K562 (cell line): ENCODE measurements at regions not wholly inside any gene's neighbourhood (a gene's known extent, or its start where the extent isn't known, plus 50 kb on each side); places are given as distances from the start of the nearest gene placed in this dataset.

Experiments
- ATAC-seq: fragments of 200-7000 bp; cut with Tn5 transposase; 3 replicates; pipeline ENCODE4 v1.9.1; 2020; ENCODE audit warnings: moderate library complexity
- BruUV-seq: library from RNA; stranded (reverse); fragments of 400-500 nt; replicated peaks from 2 replicates; lab custom pipeline; 2021; lab: Mats Ljungman, UMichigan
- CTCF ChIA-PET: fragments of 300-600 bp; formaldehyde crosslinking; extraction: SDS; loops from one replicate; lab custom pipeline; 2021; ENCODE audit warnings: low intra/inter-chr PET ratio; lab: Yijun Ruan, JAX
- POLR2A ChIA-PET: fragments of 300-600, 350-650 bp; sonication (Branson Sonifier 250); formaldehyde crosslinking; extraction: SDS; loops from one replicate; lab custom pipeline; 2021; ENCODE audit warnings: antibody characterized with exemption, inconsistent platforms; lab: Yijun Ruan, JAX
- DNase-seq, 4 experiments: peaks; one replicate each; pipeline versions ENCODE4 v3.0.0 to v3.0.0-alpha.2; 2011 to 2018; ENCODE audit warnings: low spot score in 3 of 4, mixed read lengths in 3 of 4; ENCODE audit errors: extremely low read depth in 1 of 4
- FAIRE-seq: peaks from 2 replicates; lab custom pipeline; 2011; peaks lifted over from hg19 to GRCh38; lab: Jason Lieb, UNC
- H2AFZ ChIP-seq: 2 replicates; pipeline ENCODE4 v1.6.0; 2011; ENCODE audit warnings: low read depth, low read length, control low read depth, inconsistent platforms
- H3K27ac ChIP-seq: fragments of 200-600 bp; 3 replicates; pipeline ENCODE4 v1.8.0; 2011; ENCODE audit warnings: low read depth, mild to moderate bottlenecking, control low read depth, inconsistent platforms, low read length, moderate library complexity, mixed read lengths; ENCODE audit errors: extremely low read depth
- H3K27me3 ChIP-seq, 2 experiments: fragments of 300-600 bp in 1 of 2; 2 replicates in 1 of 2; 3 replicates in 1 of 2; pipeline versions ENCODE4 v1.6.0 to v1.8.0; 2011; ENCODE audit warnings: inconsistent platforms in 2 of 2, low read length in 2 of 2, mild to moderate bottlenecking in 1 of 2, mixed read lengths in 1 of 2, moderate library complexity in 1 of 2; ENCODE audit not compliant: control insufficient read depth in 2 of 2, insufficient read depth in 2 of 2
- H3K36me3 ChIP-seq: fragments of 300-600 bp; 3 replicates; pipeline ENCODE4 v1.8.0; 2011; ENCODE audit warnings: mild to moderate bottlenecking, low read length, inconsistent platforms; ENCODE audit not compliant: control insufficient read depth, insufficient read depth
- H3K4me1 ChIP-seq, 2 experiments: fragments of 200-600 bp in 1 of 2; replicated peaks in 1 of 2; 2 replicates in 1 of 2; 3 replicates in 1 of 2; pipeline versions ENCODE4 v1.5.1 to v1.8.0; 2011; ENCODE audit warnings: inconsistent platforms in 2 of 2, low read length in 2 of 2, mild to moderate bottlenecking in 1 of 2, mixed read lengths in 1 of 2, moderate library complexity in 1 of 2; ENCODE audit not compliant: control insufficient read depth in 2 of 2, insufficient read depth in 2 of 2
- H3K4me2 ChIP-seq: 2 replicates; pipeline ENCODE4 v1.6.1; 2011; ENCODE audit warnings: low read length, control low read depth, inconsistent platforms, mixed read lengths; ENCODE audit not compliant: insufficient read depth
- H3K4me3 ChIP-seq: fragments of 200-600 bp; sonication (generic), shearing (Covaris generic); 2 replicates; pipeline ENCODE4 v1.5.1; 2016; ENCODE audit warnings: control low read depth, inconsistent platforms
- H3K79me2 ChIP-seq: fragments of 200-600 bp; 3 replicates; pipeline ENCODE4 v1.8.0; 2011; ENCODE audit warnings: low read length, inconsistent platforms; ENCODE audit not compliant: control insufficient read depth, insufficient read depth
- H3K9ac ChIP-seq, 2 experiments: 2 replicates each; pipeline versions ENCODE4 v1.6.0 to v1.6.1; 2011; ENCODE audit warnings: low read depth in 2 of 2, low read length in 2 of 2, control low read depth in 1 of 2, inconsistent platforms in 1 of 2, mild to moderate bottlenecking in 1 of 2, mixed read lengths in 1 of 2; ENCODE audit not compliant: insufficient read depth in 1 of 2
- H3K9me1 ChIP-seq: one replicate; pipeline ENCODE4 v1.6.0; 2011; ENCODE audit warnings: inconsistent platforms, mild to moderate bottlenecking, low read length, moderate library complexity; ENCODE audit not compliant: control insufficient read depth, insufficient read depth
- H3K9me3 ChIP-seq: replicated peaks from 2 replicates; pipeline ENCODE4 v1.5.1; 2011; ENCODE audit warnings: low read depth, low read length, inconsistent platforms; ENCODE audit not compliant: control insufficient read depth, insufficient read depth
- H4K20me1 ChIP-seq: replicated peaks from 2 replicates; pipeline ENCODE4 v1.6.1; 2011; ENCODE audit warnings: low read length, inconsistent platforms, mixed read lengths; ENCODE audit not compliant: control insufficient read depth, insufficient read depth
- BRD9 ChIP-seq: fragments of 450-650 bp; IDR thresholded peaks from 2 replicates; pipeline ENCODE4 v1.6.1; 2018; ENCODE audit warnings: low read depth; ENCODE audit not compliant: partially characterized antibody
- CEBPB ChIP-seq: fragments of 450-650 bp; IDR thresholded peaks from 2 replicates; pipeline ENCODE4 v1.6.1; 2016; ENCODE audit warnings: missing genetic modification characterization, missing compliant biosample characterization
- GTF2F1 ChIP-seq: IDR thresholded peaks from 2 replicates; pipeline ENCODE4 v1.6.1; 2011; ENCODE audit warnings: low read depth, low read length, improper control_type of control experiment
- KLF1 ChIP-seq: fragments of 450-650 bp; IDR thresholded peaks from 2 replicates; pipeline ENCODE4 v1.6.1; 2016; ENCODE audit warnings: missing genetic modification characterization, missing compliant biosample characterization
- MTA3 ChIP-seq: fragments of 450-650 bp; formaldehyde crosslinking; IDR thresholded peaks from 2 replicates; pipeline ENCODE4 v1.6.1; 2017; ENCODE audit warnings: mild to moderate bottlenecking, borderline replicate concordance
- MYC ChIP-seq, 2 experiments: fragments of 250-450 bp in 1 of 2; sonication (Bioruptor Pico) in 1 of 2; IDR thresholded peaks; 2 replicates each; pipeline versions ENCODE4 v1.5.1 to v1.6.1; 2012 to 2021; ENCODE audit warnings: low read depth in 2 of 2, borderline replicate concordance in 1 of 2, improper control_type of control experiment in 1 of 2, low read length in 1 of 2, mild to moderate bottlenecking in 1 of 2, moderate library complexity in 1 of 2
- RFX1 ChIP-seq: fragments of 450-650 bp; IDR thresholded peaks from 2 replicates; pipeline ENCODE4 v1.6.1; 2016; ENCODE audit warnings: mild to moderate bottlenecking, moderate library complexity
- SIRT6 ChIP-seq: IDR thresholded peaks from one replicate; pipeline ENCODE4 v1.6.1; 2012; ENCODE audit warnings: low read depth, mild to moderate bottlenecking, control low read depth, inconsistent platforms, low read length, moderate library complexity
- WGBS: fragments of 100-300 bp; shearing (Covaris generic); methylation state at CpG from one replicate; pipeline ENCODE4 v1.1.6; 2016; ENCODE audit warnings: low coverage, mixed read lengths; ENCODE audit not compliant: insufficient coverage; ENCODE audit errors: missing lambda C conversion rate; 5-methylcytosine and 5-hydroxymethylcytosine counted together
- in situ Hi-C: fragments of 300-500 bp; cut with MboI; formaldehyde crosslinking; loops from 4 replicates; pipeline ENCODE4 v1.15.0; 2018; ENCODE audit warnings: inconsistent platforms, mixed read lengths
- intact Hi-C: fragments of 100-400 bp; cut with micrococcal nuclease; formaldehyde crosslinking; loops from 2 replicates; pipeline ENCODE4 v1.14.2; 2022
- TF ChIP-seq, protein P1 (sequence below): sonication (generic); formaldehyde crosslinking; IDR thresholded peaks from 2 replicates; pipeline ENCODE4 v1.9.0; 2022; ENCODE audit warnings: mild to moderate bottlenecking, missing genetic modification reagents
- TF ChIP-seq, protein P2 (sequence below): IDR thresholded peaks from 2 replicates; pipeline ENCODE4 v1.6.1; 2016; ENCODE audit warnings: missing genetic modification characterization, missing compliant biosample characterization
- TF ChIP-seq, protein P3 (sequence below): fragments of 250-450 bp; sonication (Bioruptor Pico); IDR thresholded peaks from 2 replicates; pipeline ENCODE4 v1.8.0; 2022; ENCODE audit warnings: inconsistent platforms
- TF ChIP-seq, protein P4 (sequence below): sonication (generic); formaldehyde crosslinking; IDR thresholded peaks from 2 replicates; pipeline ENCODE4 v1.8.0; 2023; ENCODE audit warnings: missing genetic modification reagents, mild to moderate bottlenecking, borderline replicate concordance

- TF ChIP-seq, protein P1, sequence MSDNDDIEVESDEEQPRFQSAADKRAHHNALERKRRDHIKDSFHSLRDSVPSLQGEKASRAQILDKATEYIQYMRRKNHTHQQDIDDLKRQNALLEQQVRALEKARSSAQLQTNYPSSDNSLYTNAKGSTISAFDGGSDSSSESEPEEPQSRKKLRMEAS: no peak
- TF ChIP-seq CEBPB (tag) (no peak), GTF2F1 (no peak), SIRT6 (no peak), KLF1 (tag) (no peak), MYC (IDR thresholded peaks at IDR 0.05; ENCODE audit: low read depth, low read length) (no peak), MYC (CRISPR knock-in tag; IDR thresholded peaks at IDR 0.05; ENCODE audit: borderline replicate concordance, low read depth) (no peak)
- TF ChIP-seq, protein P2, sequence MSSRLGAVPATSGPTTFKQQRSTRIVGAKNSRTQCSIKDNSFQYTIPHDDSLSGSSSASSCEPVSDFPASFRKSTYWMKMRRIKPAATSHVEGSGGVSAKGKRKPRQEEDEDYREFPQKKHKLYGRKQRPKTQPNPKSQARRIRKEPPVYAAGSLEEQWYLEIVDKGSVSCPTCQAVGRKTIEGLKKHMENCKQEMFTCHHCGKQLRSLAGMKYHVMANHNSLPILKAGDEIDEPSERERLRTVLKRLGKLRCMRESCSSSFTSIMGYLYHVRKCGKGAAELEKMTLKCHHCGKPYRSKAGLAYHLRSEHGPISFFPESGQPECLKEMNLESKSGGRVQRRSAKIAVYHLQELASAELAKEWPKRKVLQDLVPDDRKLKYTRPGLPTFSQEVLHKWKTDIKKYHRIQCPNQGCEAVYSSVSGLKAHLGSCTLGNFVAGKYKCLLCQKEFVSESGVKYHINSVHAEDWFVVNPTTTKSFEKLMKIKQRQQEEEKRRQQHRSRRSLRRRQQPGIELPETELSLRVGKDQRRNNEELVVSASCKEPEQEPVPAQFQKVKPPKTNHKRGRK (tag): no peak
Observed at GRCh38 chr6:71482742-71483141, 194.1 kb downstream of the OGFRL1 start (continued).

GRCh38 chr6:71486461-71486860 lies 197.8 kb downstream of the OGFRL1 start:
- FAIRE-seq: no peak
- 4% methylated on average over 2 of the region's 2 CpGs for WGBS
- H3K9me3 ChIP-seq: no peaks in the 10 kb centered on the region
- H3K79me2 ChIP-seq: no peaks in the 10 kb centered on the region
- H3K27me3 ChIP-seq: no peaks in the 10 kb centered on the region
- ChIA-PET POLR2A (no interaction called here), CTCF (no interaction called here)
- H3K9ac ChIP-seq: no peak overlapping the region
- H4K20me1 ChIP-seq: no peaks in the 10 kb centered on the region
- in situ Hi-C loops (no loop called here), intact Hi-C loops (no loop called here)
- H3K27ac ChIP-seq: no peak overlapping the region
- no TSS peak for BruUV-seq
- no peak for ATAC-seq
- H3K4me3 ChIP-seq: no peak overlapping the region
- no peaks in the 10 kb centered on the region for H3K9me1 ChIP-seq
- no peaks in the 10 kb centered on the region for H3K36me3 ChIP-seq
- H2AFZ ChIP-seq: no peak overlapping the region
- H3K4me2 ChIP-seq: no peak overlapping the region
- H3K4me1 ChIP-seq: no peaks in the 10 kb centered on the region
- no peak for DNase-seq
- no peak for TF ChIP-seq RFX1
- TF ChIP-seq, protein P3, sequence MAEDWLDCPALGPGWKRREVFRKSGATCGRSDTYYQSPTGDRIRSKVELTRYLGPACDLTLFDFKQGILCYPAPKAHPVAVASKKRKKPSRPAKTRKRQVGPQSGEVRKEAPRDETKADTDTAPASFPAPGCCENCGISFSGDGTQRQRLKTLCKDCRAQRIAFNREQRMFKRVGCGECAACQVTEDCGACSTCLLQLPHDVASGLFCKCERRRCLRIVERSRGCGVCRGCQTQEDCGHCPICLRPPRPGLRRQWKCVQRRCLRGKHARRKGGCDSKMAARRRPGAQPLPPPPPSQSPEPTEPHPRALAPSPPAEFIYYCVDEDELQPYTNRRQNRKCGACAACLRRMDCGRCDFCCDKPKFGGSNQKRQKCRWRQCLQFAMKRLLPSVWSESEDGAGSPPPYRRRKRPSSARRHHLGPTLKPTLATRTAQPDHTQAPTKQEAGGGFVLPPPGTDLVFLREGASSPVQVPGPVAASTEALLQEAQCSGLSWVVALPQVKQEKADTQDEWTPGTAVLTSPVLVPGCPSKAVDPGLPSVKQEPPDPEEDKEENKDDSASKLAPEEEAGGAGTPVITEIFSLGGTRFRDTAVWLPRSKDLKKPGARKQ (CRISPR knock-in tag): no peak
- TF ChIP-seq BRD9: no peak
- TF ChIP-seq, protein P4, sequence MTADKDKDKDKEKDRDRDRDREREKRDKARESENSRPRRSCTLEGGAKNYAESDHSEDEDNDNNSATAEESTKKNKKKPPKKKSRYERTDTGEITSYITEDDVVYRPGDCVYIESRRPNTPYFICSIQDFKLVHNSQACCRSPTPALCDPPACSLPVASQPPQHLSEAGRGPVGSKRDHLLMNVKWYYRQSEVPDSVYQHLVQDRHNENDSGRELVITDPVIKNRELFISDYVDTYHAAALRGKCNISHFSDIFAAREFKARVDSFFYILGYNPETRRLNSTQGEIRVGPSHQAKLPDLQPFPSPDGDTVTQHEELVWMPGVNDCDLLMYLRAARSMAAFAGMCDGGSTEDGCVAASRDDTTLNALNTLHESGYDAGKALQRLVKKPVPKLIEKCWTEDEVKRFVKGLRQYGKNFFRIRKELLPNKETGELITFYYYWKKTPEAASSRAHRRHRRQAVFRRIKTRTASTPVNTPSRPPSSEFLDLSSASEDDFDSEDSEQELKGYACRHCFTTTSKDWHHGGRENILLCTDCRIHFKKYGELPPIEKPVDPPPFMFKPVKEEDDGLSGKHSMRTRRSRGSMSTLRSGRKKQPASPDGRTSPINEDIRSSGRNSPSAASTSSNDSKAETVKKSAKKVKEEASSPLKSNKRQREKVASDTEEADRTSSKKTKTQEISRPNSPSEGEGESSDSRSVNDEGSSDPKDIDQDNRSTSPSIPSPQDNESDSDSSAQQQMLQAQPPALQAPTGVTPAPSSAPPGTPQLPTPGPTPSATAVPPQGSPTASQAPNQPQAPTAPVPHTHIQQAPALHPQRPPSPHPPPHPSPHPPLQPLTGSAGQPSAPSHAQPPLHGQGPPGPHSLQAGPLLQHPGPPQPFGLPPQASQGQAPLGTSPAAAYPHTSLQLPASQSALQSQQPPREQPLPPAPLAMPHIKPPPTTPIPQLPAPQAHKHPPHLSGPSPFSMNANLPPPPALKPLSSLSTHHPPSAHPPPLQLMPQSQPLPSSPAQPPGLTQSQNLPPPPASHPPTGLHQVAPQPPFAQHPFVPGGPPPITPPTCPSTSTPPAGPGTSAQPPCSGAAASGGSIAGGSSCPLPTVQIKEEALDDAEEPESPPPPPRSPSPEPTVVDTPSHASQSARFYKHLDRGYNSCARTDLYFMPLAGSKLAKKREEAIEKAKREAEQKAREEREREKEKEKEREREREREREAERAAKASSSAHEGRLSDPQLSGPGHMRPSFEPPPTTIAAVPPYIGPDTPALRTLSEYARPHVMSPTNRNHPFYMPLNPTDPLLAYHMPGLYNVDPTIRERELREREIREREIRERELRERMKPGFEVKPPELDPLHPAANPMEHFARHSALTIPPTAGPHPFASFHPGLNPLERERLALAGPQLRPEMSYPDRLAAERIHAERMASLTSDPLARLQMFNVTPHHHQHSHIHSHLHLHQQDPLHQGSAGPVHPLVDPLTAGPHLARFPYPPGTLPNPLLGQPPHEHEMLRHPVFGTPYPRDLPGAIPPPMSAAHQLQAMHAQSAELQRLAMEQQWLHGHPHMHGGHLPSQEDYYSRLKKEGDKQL: no peak
- TF ChIP-seq MTA3: no peak
